NCI-H446 treated with DMSO at 0.1 percent for 48 hours (cell line): ENCODE measurements at regions not wholly inside any gene's neighbourhood (a gene's known extent, or its start where the extent isn't known, plus 50 kb on each side); places are given as distances from the start of the nearest gene placed in this dataset.

ENCODE experiments used
- DNase-seq: peaks from one replicate; lab custom pipeline; 2025; lab: John Stamatoyannopoulos, UW

DNA sequence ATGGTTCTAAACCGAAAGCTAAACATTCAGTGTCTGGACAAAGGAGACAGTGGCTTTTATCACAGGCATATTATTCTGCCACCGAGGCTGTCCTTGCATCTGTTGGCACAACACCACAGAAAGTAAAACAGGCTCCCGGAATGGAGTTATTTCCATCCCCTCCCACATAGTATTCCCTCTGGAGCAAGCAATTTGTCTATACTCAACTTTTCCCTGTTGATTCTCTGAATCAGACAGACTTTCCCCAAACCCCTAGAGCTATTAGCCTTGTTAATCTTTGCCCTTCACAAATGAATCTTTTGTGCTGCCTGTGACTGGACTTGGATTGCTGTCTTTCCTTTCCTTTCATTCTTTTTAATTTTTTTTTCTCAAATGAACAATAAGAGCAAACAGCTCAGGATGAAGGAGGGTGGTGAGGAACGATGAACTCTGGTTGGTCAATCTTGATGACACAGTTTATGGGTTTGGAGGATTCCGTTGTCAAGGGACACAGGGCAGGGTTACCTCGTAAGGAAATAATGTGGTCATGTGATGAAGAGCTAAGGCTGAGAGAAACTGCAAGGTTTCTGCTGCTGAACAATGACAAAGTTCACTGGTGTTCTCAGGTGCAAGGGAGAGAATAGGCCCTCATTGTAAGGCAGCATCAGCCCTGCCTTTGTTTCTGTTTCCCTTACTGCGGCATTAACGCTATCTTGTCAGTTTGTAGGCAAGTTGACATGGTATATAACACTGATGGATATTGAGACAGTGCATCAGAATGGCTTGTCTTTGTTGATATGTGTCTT lies 275.0 kb upstream of the BMP2 start:
- DNase-seq = no peak

GRCh38 chr20:6490849-6491248 lies 276.6 kb upstream of the BMP2 start:
- no peak for DNase-seq

DNA sequence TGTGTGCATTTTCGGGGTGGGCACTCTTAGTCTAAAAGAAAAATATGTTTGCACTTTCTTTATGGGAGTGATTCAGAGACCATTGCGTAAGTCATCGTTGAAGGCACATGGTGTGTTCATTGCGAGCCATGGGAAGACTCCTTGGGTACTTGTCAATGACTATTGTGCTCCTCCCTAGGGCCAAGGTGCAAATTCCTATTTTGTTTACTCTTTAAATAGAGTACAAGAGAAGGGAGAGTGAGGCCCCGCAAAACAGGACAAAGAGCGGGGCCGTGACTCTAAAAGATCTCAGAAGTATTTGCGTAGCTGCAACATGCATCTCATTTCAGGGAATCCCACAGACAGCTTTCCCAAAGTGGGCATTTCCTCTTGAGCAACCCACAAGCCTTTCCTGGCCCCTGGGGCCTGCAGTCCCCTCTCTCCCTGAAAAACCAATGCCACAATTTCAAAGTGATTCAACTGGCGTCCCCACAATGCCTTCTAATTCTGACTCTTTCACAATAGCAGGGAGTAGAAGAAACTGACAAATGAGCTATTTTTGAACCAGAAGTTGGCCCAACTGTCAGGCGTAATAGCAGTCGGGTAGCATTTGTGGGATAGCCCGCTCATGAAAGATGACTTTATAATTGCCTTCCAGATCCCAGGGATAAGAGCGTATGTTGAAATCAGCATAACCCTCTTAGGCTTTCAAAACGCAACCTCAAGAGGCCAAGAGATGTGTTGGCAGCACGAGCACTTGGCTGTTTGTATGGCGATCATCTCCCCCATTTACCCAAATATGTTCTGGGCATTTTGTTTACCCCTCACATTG lies 277.9 kb upstream of the BMP2 start:
- DNase-seq = peak; percentile 36

- DNase-seq = no peak
Observed at GRCh38 chr20:6485351-6485750, 282.1 kb upstream of the BMP2 start.

- no peak for DNase-seq
Observed at GRCh38 chr20:6483727-6484126, 283.8 kb upstream of the BMP2 start.

DNA sequence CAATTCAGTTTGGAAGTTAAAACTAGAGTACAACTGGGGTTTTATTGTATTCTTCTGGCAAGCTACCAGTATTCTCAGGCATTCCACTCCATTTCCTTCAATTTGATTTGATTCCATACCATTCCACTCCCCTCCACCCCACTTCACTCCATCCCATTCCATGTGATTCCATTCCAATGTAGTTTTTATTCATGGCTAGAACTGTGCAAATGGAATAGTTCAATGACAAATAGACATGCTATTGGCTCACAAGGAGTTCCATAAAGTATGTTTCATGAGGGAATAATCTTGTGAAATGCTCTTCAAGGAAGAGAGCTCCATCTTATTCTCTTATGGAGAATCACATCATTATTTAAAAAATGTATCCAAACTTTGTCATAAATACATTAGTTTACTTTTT lies 285.0 kb upstream of the BMP2 start:
- no peak for DNase-seq

- peak; percentile 5 for DNase-seq
Observed at GRCh38 chr20:6480328-6481200, 286.9 kb upstream of the BMP2 start.

GRCh38 chr20:6473197-6473596 lies 294.3 kb upstream of the BMP2 start:
- DNase-seq = no peak

- no peak for DNase-seq
Observed at GRCh38 chr20:6471871-6472270, 295.6 kb upstream of the BMP2 start.

DNA sequence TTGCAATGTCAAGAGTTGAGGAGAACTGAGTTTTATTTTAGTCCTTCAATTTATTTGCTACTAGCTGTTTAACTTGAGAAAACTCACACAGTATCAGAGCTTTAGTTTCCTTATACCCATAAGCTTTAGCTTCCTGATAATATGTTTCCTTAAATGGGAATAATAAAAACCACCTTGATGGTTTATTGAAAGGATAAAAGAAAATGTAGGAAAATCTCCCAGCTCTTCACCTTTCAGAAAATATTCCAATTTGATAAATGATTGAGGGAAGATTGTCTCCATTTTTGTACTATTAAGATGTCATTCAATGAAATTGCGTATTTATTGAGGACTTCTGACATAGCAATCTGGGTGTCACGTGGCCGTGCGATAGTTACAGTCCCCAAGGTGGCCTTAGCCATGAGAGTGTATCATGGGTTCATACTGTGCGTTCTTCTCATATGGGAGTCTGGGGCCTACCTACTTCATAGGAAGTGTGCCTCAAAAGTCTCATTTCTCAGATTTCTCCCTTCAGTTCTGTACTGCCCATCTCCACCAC lies 296.3 kb upstream of the BMP2 start:
- no peak for DNase-seq

DNA sequence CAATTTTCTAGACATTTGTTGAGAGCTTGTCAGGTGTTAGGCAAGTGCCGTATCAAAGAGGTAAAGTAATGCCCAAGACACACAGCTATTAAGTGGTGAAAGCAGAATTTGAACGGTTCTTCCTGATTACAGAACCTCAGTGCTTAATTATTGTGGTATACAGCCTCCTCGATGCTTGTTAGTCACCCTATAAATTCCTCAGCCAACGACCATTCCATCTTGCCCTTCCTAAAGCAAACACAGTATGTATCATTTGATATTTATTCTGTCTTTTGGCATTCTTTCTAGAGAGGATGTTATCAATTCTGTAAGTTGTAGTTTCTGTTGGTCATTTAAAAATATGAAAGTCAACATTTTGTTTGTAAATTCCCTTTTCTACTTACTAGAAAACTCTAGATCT lies 297.8 kb upstream of the BMP2 start:
- DNase-seq = no peak

- no peak for DNase-seq
Observed at GRCh38 chr20:6468423-6469116, 298.9 kb upstream of the BMP2 start.

DNA sequence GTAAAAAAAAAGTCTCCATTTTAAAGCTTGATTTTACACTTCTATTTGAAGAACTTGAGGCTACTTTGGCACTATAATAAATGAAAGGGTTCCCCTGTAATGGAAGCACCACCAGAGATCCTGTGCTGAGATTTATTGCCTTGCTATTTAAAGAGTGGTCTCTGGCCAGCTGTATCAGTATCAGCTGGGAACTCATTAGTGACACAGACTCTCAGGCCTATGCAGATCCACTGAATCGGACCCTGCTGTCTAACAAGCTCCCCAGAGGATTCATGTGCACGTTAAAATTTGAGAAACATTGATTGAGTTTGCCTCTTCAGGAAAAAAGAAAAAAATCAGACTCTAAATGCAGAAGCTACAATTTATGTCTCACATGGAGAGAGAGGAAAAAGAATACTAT lies 299.9 kb upstream of the BMP2 start:
- DNase-seq = no peak

DNA sequence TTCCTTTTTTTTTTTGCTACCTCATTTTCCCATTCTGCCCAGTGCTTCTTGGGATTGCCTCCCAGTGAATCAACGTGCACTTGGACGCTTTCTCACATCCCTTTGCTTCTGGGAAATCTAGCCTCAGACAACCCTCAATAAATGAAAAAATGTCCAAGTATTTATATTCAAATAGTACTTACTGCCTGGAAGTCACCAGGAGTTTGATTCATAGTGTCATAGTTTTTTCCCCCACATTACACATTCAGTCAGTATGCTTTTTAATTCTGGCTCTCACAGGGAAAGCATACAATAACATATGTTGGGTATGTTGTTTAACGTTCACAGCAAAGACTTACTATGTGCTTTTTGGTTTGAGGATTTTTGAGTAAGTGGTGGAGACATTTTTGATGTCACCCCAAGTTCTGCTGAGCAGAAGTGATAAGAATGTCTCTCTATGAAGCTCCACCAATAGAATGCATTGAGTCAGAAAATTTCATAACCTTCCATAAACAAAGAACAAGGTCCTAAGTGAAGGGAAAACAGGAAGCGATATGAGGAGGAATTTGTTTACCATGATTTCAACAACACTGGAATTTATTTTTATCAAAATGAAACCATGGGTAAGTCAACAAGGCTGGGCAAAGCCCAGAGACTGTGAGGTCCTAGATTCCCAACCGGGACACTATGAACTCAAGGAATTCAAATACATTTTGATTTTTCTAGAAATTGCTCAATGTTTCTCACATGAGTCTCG lies 301.2 kb upstream of the BMP2 start:
- no peak for DNase-seq

DNA sequence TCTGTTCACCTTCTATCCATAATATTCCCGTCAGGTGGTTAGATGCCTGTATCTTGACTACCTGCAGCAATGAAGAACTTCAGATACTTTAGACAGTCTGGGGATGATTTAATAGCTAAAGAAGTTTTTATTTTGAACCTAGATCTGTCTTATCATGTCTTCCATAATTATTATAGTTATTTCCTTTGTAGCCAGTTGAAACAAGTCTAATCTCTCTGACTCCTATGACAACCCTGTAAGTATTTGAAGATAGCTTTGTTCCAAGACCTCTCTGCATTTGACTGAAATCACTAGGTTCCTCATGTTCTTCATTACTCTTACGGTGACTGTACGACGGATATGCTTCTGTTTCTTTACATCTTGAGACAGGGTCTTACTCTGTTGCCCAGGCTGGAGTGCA lies 316.6 kb upstream of the BMP2 start:
- no peak for DNase-seq

DNA sequence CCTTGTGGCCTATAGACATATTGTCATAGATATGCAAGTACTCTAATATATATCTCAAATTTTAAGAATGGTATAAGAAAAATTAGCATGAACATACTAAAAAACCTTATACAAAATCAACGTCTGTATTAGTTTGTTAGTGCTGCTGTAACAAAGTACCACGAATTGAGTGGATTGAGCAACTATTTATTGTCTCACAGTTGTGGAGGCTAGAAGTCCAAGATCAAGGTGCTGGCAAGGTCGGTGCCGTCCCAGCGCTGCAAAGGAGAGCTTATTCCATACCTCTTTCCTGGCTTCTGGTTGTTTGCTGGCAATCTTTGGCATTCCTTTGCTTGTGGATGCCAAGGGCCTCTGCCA lies 317.6 kb upstream of the FERMT1 start:
- no peak for DNase-seq

DNA sequence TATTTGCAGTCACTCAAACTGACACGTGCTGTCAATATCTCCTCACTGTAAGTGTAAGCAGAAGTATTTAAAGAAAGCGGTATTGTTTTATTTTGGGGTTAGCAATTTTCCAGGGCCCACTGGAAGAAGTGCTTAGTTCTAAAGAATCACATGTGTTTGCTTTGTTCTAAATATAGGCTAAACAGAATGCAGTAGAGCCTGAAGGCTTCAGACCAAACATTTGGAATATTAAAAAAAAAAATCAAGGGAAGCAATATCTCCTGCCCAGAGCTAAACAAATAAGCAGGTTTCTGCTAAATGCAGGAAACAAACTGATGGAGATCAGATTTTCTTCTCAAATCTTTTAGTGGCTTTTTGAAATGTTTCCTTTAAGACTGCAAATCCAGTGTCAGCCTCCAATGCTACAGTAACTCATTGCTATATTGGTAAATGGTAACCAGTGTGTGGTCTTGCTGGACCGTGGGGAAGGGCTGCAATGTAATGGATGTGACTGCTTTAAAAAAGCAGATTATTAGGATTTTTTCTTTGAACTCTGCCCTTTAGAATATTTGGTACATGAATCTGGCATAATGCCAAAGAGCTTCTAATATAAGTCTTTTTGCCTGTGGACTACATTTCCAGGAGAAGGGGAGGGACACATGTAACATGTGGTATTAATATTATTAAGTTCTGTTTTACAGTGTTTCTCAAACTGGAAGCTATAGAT lies 317.1 kb upstream of the FERMT1 start:
- DNase-seq = no peak

- DNase-seq = no peak
Observed at GRCh38 chr20:6434131-6434530, 311.3 kb upstream of the FERMT1 start.

GRCh38 chr20:6430381-6430780 lies 307.6 kb upstream of the FERMT1 start:
- no peak for DNase-seq

DNA sequence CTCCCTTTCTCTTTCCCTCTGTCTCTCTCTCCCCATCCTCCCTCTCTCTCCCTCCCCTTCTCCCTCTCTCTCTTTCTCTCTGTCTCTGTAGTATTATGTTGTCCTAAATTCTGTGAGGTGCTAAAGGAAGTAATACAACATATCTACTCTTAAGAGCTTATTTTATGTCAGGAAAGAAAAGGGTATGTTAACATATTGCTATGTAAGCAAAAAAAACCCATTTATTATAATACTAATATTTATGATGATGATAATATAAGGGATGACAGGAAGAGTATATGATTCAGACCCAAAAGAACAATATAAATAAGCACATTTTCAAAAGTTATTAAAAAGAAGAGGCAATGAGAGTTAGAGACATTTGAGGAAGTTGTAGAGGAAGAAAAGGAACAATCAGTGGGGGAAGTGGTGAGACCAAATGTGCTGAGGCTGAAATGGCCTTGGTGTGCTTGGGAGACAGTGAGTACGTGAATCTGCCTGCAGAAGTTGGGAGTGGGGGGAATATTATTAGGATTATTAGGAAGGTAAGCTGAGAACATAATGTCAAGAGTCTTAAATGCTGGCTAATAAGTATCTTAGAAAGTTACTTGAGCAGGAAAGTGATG lies 303.6 kb upstream of the FERMT1 start:
- DNase-seq = no peak
